HT1080 (cell line): ENCODE measurements at regions not wholly inside any gene's neighbourhood (a gene's known extent, or its start where the extent isn't known, plus 50 kb on each side); places are given as distances from the start of the nearest gene placed in this dataset.
"Not testable (repeated sequence)": the region's sequence is repeated elsewhere in the genome, so short reads cannot be mapped to it uniquely, and the experiment has no call there.

ENCODE experiments used
- DNase-seq: peaks from one replicate; pipeline ENCODE4 v3.0.0-alpha.2; 2015; ENCODE audit warnings: low read depth

GRCh38 chr3:16707260-16707659 lies 102.0 kb upstream of the DAZL start:
- no peak for DNase-seq

GRCh38 chr3:16708285-16708684 lies 103.1 kb upstream of the DAZL start:
- no peak for DNase-seq

- not testable (repeated sequence) for DNase-seq
Observed at GRCh38 chr3:16711691-16712090, 106.5 kb upstream of the DAZL start.

- DNase-seq, result no peak
Observed at GRCh38 chr3:16715281-16715680, 110.1 kb upstream of the DAZL start.

GRCh38 chr3:16719426-16719825 lies 114.2 kb upstream of the DAZL start:
- DNase-seq, result no peak

- DNase-seq, result no peak
Observed at GRCh38 chr3:16720367-16720940, 115.2 kb upstream of the DAZL start.

- no peak for DNase-seq
Observed at GRCh38 chr3:16721494-16721893, 116.3 kb upstream of the DAZL start.

- peak; percentile 59 for DNase-seq
Observed at GRCh38 chr3:16723978-16724377, 118.8 kb upstream of the DAZL start.

GRCh38 chr3:16724487-16724886 lies 119.3 kb upstream of the DAZL start:
- no peak for DNase-seq

GRCh38 chr3:16725972-16726371 lies 120.7 kb upstream of the DAZL start:
- no peak for DNase-seq

GRCh38 chr3:16728770-16729745 lies 123.8 kb upstream of the DAZL start:
- peak; percentile 82 for DNase-seq

GRCh38 chr3:16738451-16738850 lies 133.2 kb upstream of the DAZL start:
- DNase-seq, result no peak

GRCh38 chr3:16739541-16740105 lies 134.4 kb upstream of the DAZL start:
- DNase-seq, result no peak

- no peak for DNase-seq
Observed at GRCh38 chr3:16740515-16740914, 135.3 kb upstream of the DAZL start.

GRCh38 chr3:16741103-16741758 lies 136.0 kb upstream of the DAZL start:
- peak; percentile 87 for DNase-seq

- peak; percentile 62 for DNase-seq
Observed at GRCh38 chr3:16741890-16742289, 136.7 kb upstream of the DAZL start.

GRCh38 chr3:16743276-16743675 lies 138.1 kb upstream of the DAZL start:
- peak; percentile 43 for DNase-seq

GRCh38 chr3:16759227-16759903 lies 125.4 kb upstream of the PLCL2 start:
- no peak for DNase-seq

- DNase-seq, result no peak
Observed at GRCh38 chr3:16761571-16761970, 123.2 kb upstream of the PLCL2 start.

- no peak for DNase-seq
Observed at GRCh38 chr3:16765661-16766060, 119.1 kb upstream of the PLCL2 start.

GRCh38 chr3:16767006-16767405 lies 117.7 kb upstream of the PLCL2 start:
- DNase-seq, result no peak
